Inferior parietal cortex (tissue), 1 donor: ENCODE measurements at regions not wholly inside any gene's neighbourhood (a gene's known extent, or its start where the extent isn't known, plus 50 kb on each side); places are given as distances from the start of the nearest gene placed in this dataset.

ENCODE experiments used
- DNase-seq: peaks from one replicate; pipeline ENCODE4 v3.0.0-alpha.2; 2016; ENCODE audit errors: extremely low spot score

DNA sequence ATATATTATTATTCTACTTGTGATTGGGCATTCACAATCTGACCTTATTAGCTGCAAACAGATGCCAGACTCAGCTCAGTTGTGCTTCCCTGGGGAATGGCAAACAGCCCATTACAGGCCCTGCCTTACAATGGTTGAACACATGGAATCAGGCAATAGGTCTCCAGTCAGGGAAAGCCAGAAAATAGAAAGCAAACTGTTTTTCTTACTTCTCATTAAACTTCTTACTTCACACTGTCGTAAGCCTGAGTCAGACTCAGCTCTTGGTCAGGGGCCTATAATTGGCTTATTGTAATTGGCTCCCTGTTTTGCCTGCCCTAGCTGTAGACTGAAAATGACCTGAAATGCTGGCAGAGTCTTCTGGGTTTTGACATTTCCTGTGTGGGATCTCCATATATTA is 77.0 kb upstream of the CA10 start:
- no peak for DNase-seq

GRCh38 chr17:52233632-52234031 is 75.1 kb upstream of the CA10 start:
- no peak for DNase-seq

DNA sequence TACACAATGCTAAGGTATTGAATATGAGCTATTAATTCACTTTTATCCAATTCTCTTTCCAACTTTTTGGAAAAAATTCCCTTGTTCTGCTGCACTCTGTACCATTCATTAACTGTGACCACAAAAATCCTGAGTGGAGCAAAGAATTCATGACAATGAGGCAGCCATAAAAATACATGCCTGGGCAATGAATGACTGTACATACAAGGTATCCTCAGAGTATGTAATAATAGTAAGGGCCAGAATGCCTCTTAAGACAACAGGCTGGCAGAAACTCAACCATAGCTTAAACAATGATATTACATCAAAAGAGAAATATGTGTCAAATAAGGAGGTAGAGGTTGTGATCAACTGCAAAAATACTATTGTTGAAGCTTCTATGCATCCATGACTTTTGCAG is 74.7 kb upstream of the CA10 start:
- no peak for DNase-seq

GRCh38 chr17:52228823-52229222 is 70.3 kb upstream of the CA10 start:
- DNase-seq, result no peak

DNA sequence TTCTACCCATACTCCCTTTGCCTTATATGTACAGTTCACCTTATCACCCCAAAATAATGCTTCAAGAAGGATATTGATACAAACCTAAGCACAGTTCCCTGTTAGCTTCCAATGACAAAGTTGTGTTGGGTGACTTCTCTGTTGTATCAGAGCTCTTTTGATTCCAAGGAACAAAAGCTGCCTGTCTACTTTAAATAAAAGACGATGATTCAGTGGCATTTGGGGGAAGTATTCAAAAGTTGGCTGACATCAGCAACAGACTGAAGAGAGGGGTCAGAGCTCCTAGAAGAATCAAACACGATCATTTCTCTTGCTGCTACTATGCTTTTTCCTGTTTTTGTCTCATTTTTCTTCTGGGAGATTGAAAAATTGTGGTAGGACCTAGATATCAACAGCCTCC is 69.4 kb upstream of the CA10 start:
- DNase-seq, result no peak

DNA sequence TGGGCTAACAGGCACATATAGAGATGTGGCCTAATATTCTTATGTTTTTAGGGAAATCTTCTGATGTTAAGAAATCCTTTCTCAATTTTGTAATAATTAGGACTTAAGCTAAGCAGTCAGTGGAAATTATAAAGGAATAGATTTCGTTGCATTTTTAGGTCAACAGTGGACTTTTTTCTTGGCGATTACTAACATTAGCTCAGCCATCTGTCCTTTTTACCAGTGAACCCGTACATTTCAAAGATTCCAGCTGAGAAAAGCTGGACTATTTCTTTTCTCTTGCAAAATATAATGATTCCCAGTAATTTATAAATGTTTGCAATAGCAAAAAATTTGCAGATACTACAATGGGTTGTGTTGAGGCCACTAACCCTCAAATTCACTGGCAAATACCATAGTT is 54.9 kb upstream of the CA10 start:
- DNase-seq, result no peak

GRCh38 chr17:52212851-52213250 is 54.3 kb upstream of the CA10 start:
- DNase-seq, result no peak

GRCh38 chr17:52209507-52209906 is 51.0 kb upstream of the CA10 start:
- no peak for DNase-seq
